H1 (cell line): ENCODE measurements at regions not wholly inside any gene's neighbourhood (a gene's known extent, or its start where the extent isn't known, plus 50 kb on each side); places are given as distances from the start of the nearest gene placed in this dataset.

ENCODE experiments used
- HDAC6 ChIP-seq: IDR thresholded peaks from one replicate; pipeline ENCODE4 v1.7.1; 2012; ENCODE audit warnings: low read depth, mild to moderate bottlenecking, inconsistent platforms, low read length, moderate library complexity
- JUND ChIP-seq: IDR thresholded peaks from 2 replicates; pipeline ENCODE4 v1.6.1; 2011; ENCODE audit warnings: mild to moderate bottlenecking, improper control_type of control experiment, low read length
- MAFK ChIP-seq: IDR thresholded peaks from 2 replicates; pipeline ENCODE4 v1.6.1; 2012; ENCODE audit warnings: low read depth, mild to moderate bottlenecking, improper control_type of control experiment, low read length
- POLR2A ChIP-seq, 2 experiments: IDR thresholded peaks; 1 replicate in 1 of 2; 2 replicates in 1 of 2; pipeline ENCODE4 v1.6.1; 2011; ENCODE audit warnings: low read depth in 2 of 2, low read length in 2 of 2, mild to moderate bottlenecking in 2 of 2; ENCODE audit errors: control extremely low read depth in 1 of 2
- POLR2AphosphoS5 ChIP-seq: IDR thresholded peaks from 2 replicates; pipeline ENCODE4 v1.6.1; 2011; ENCODE audit warnings: low read depth, low read length
- RAD21 ChIP-seq, 2 experiments: IDR thresholded peaks in 1 of 2; conservative IDR thresholded peaks in 1 of 2; 2 replicates each; pipeline ENCODE4 v1.6.1; 2011; ENCODE audit warnings: low read depth in 2 of 2, low read length in 2 of 2, improper control_type of control experiment in 1 of 2, inconsistent platforms in 1 of 2, mild to moderate bottlenecking in 1 of 2, moderate library complexity in 1 of 2
- RFX5 ChIP-seq: IDR thresholded peaks from 2 replicates; pipeline ENCODE4 v1.6.1; 2011; ENCODE audit warnings: low read depth, low read length, improper control_type of control experiment, borderline replicate concordance
- SIRT6 ChIP-seq: IDR thresholded peaks from one replicate; pipeline ENCODE4 v1.7.1; 2012; ENCODE audit warnings: low read length, inconsistent platforms
- TAF1 ChIP-seq: IDR thresholded peaks from 2 replicates; pipeline ENCODE4 v1.6.1; 2011; ENCODE audit warnings: mild to moderate bottlenecking, low read depth, low read length
- TF ChIP-seq, protein P1 (sequence below), 3 experiments: IDR thresholded peaks; 1 replicate in 2 of 3; 2 replicates in 1 of 3; pipeline versions ENCODE4 v1.5.1 to v1.6.1; 2011; ENCODE audit warnings: low read length in 3 of 3, mild to moderate bottlenecking in 3 of 3, inconsistent platforms in 2 of 3, low read depth in 1 of 3, moderate library complexity in 1 of 3; ENCODE audit not compliant: insufficient read depth in 1 of 3; ENCODE audit errors: control extremely low read depth in 1 of 3
- TF ChIP-seq, protein P2 (sequence below): IDR thresholded peaks from 2 replicates; pipeline ENCODE4 v1.6.1; 2011; ENCODE audit warnings: low read length, improper control_type of control experiment
- TF ChIP-seq, protein P3 (sequence below): IDR thresholded peaks from 2 replicates; pipeline ENCODE4 v1.6.1; 2012; ENCODE audit warnings: inconsistent platforms

DNA sequence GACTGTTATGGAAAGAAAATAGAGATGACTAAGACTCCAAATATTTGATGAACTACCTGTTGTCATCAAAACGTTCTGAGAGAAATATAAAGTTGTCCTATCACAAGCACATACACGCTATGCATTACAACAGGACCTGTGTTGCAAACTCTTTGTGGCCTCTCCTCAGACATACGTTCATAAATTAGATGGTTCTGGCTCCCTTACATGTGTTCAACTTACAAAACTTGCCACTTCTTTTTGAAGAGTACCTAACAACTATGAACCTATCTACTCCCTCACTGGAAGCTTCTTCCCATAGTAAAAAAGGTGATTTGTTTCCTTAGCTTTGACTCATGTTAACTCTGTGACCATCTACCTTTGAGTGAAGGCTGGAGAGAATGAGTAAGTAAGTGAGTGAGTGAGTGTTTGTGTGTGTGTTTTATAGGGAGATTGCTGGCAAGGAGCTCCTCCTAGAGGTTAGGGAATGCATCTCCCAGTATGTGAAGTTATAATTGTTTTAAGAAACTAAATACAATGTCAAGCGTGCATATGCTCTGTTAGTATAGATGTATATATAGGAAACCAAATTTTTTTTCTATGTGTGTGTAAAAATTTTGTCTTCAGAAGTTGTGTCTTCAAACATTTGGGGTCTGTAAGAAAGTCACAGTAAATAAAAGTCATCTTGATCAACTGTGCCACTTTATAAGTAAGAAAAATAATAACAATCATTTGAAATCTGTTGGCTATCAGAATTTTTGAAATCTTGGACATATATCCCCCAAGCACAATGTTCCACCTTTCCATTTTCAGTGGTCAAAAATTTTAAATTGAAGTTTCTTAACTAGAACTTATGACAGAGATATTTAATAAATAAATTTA lies 1211.1 kb upstream of the GJE1 start:
- TF ChIP-seq, protein P1, sequence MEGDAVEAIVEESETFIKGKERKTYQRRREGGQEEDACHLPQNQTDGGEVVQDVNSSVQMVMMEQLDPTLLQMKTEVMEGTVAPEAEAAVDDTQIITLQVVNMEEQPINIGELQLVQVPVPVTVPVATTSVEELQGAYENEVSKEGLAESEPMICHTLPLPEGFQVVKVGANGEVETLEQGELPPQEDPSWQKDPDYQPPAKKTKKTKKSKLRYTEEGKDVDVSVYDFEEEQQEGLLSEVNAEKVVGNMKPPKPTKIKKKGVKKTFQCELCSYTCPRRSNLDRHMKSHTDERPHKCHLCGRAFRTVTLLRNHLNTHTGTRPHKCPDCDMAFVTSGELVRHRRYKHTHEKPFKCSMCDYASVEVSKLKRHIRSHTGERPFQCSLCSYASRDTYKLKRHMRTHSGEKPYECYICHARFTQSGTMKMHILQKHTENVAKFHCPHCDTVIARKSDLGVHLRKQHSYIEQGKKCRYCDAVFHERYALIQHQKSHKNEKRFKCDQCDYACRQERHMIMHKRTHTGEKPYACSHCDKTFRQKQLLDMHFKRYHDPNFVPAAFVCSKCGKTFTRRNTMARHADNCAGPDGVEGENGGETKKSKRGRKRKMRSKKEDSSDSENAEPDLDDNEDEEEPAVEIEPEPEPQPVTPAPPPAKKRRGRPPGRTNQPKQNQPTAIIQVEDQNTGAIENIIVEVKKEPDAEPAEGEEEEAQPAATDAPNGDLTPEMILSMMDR (IDR thresholded peaks at IDR 0.05; ENCODE audit: control extremely low read depth in 1 of 3, insufficient read depth in 1 of 3, low read depth in 1 of 3, low read length in 3 of 3) = peak in 2 of 3 experiments; percentile 43 to 77; a peak in 2 of 4 replicates
- TF ChIP-seq MAFK (no peak), RFX5 (no peak), POLR2AphosphoS5 (no peak), POLR2A (IDR thresholded peaks at IDR 0.05; ENCODE audit: control extremely low read depth in 1 of 2, low read depth in 2 of 2, low read length in 2 of 2) (no peak), HDAC6 (no peak), TAF1 (no peak), SIRT6 (no peak), RAD21 (IDR thresholded peaks at IDR 0.05 in 1 of 2, conservative IDR thresholded peaks at IDR 0.05 in 1 of 2; ENCODE audit: low read depth in 2 of 2, low read length in 2 of 2) (peak; percentile 80 to 85), JUND (no peak)
- TF ChIP-seq, protein P2, sequence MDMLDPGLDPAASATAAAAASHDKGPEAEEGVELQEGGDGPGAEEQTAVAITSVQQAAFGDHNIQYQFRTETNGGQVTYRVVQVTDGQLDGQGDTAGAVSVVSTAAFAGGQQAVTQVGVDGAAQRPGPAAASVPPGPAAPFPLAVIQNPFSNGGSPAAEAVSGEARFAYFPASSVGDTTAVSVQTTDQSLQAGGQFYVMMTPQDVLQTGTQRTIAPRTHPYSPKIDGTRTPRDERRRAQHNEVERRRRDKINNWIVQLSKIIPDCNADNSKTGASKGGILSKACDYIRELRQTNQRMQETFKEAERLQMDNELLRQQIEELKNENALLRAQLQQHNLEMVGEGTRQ = no peak
- TF ChIP-seq, protein P3, sequence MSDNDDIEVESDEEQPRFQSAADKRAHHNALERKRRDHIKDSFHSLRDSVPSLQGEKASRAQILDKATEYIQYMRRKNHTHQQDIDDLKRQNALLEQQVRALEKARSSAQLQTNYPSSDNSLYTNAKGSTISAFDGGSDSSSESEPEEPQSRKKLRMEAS = no peak
